Endodermal cell (in vitro differentiated cells): ENCODE measurements at regions not wholly inside any gene's neighbourhood (a gene's known extent, or its start where the extent isn't known, plus 50 kb on each side); places are given as distances from the start of the nearest gene placed in this dataset.

Experiments used
- DNase-seq: peaks from one replicate; pipeline ENCODE4 v3.0.0-alpha.2; 2017
- H3K27ac ChIP-seq: 2 replicates; pipeline ENCODE4 v1.5.1; 2013; ENCODE audit warnings: mild to moderate bottlenecking, low read depth, low read length, moderate library complexity
- H3K27me3 ChIP-seq: 2 replicates; pipeline ENCODE4 v1.6.1; 2013; ENCODE audit warnings: mild to moderate bottlenecking, low read length, moderate library complexity; ENCODE audit not compliant: insufficient read depth, control insufficient read depth, poor library complexity, severe bottlenecking
- H3K36me3 ChIP-seq: 2 replicates; pipeline ENCODE4 v1.7.0; 2013; ENCODE audit warnings: mild to moderate bottlenecking, low read length, moderate library complexity; ENCODE audit not compliant: control insufficient read depth, insufficient read depth
- H3K4me1 ChIP-seq: one replicate; pipeline ENCODE4 v1.7.0; 2013; ENCODE audit warnings: low read length; ENCODE audit not compliant: control insufficient read depth, insufficient read depth
- H3K4me3 ChIP-seq: 2 replicates; pipeline ENCODE4 v1.5.1; 2013; ENCODE audit warnings: mild to moderate bottlenecking, low read length, moderate library complexity
- H3K9ac ChIP-seq: 2 replicates; pipeline ENCODE4 v1.6.1; 2013; ENCODE audit warnings: mild to moderate bottlenecking, low read length, moderate library complexity; ENCODE audit not compliant: poor library complexity, severe bottlenecking; ENCODE audit errors: extremely low read depth
- H3K9me3 ChIP-seq: 2 replicates; pipeline ENCODE4 v1.6.1; 2013; ENCODE audit warnings: mild to moderate bottlenecking, low read length, moderate library complexity; ENCODE audit not compliant: control insufficient read depth
- H3K27ac Mint-ChIP-seq: 2 replicates; pipeline ENCODE4 v1.8.0; 2020; ENCODE audit warnings: mixed read lengths
- H3K27me3 Mint-ChIP-seq: 2 replicates; pipeline ENCODE4 v1.8.0; 2021; ENCODE audit warnings: mild to moderate bottlenecking, mixed read lengths; ENCODE audit not compliant: insufficient read depth
- H3K36me3 Mint-ChIP-seq: 2 replicates; pipeline ENCODE4 v1.8.0; 2020; ENCODE audit warnings: low read depth, mixed read lengths
- H3K4me1 Mint-ChIP-seq: 2 replicates; pipeline ENCODE4 v1.8.0; 2020; ENCODE audit warnings: mixed read lengths
- H3K4me3 Mint-ChIP-seq: 2 replicates; pipeline ENCODE4 v1.8.0; 2020; ENCODE audit warnings: mild to moderate bottlenecking, moderate library complexity, mixed read lengths
- H3K9me3 Mint-ChIP-seq: 2 replicates; pipeline ENCODE4 v1.8.0; 2020; ENCODE audit warnings: mild to moderate bottlenecking, mixed read lengths
- CTCF ChIP-seq: fragments of 200-600 bp; sonication (generic); conservative IDR thresholded peaks from 2 replicates; pipeline ENCODE4 v1.5.0; 2021; ENCODE audit warnings: antibody characterized with exemption, mild to moderate bottlenecking
- WGBS, 2 experiments: methylation state at CpG; one replicate each; pipeline versions ENCODE4 v1.1.5 to v1.1.7; 2013; ENCODE audit warnings: missing lambda C conversion rate in 2 of 2, mixed read lengths in 1 of 2; ENCODE audit not compliant: insufficient coverage in 1 of 2, insufficient read length in 1 of 2; 5-methylcytosine and 5-hydroxymethylcytosine counted together

GRCh38 chr4:149280806-149281205, 534.8 kb downstream of the IQCM start:
- H3K4me3 ChIP-seq = no peak overlapping the region
- WGBS, 2 experiments = 87% methylated on average over 2 of the region's 3 CpGs; no CpG with 5 or more reads in 1 of the 2 experiments
- H3K36me3 ChIP-seq = no peaks in the 10 kb centered on the region
- H3K9ac ChIP-seq = no peak overlapping the region
- H3K27ac ChIP-seq = no peak overlapping the region
- H3K27me3 Mint-ChIP-seq = no peaks in the 10 kb centered on the region
- H3K4me1 Mint-ChIP-seq = no peaks in the 10 kb centered on the region
- no peak for TF ChIP-seq CTCF
- no peaks in the 10 kb centered on the region for H3K4me1 ChIP-seq
- no peak overlapping the region for H3K27ac Mint-ChIP-seq
- no peaks in the 10 kb centered on the region for H3K9me3 ChIP-seq
- no peaks in the 10 kb centered on the region for H3K9me3 Mint-ChIP-seq
- no peaks in the 10 kb centered on the region for H3K27me3 ChIP-seq
- DNase-seq = no peak
- no peaks in the 10 kb centered on the region for H3K36me3 Mint-ChIP-seq
- no peak overlapping the region for H3K4me3 Mint-ChIP-seq

- Mint-ChIP-seq H3K4me3 (no peak overlapping the region), H3K4me1 (no peaks in the 10 kb centered on the region), H3K36me3 (no peaks in the 10 kb centered on the region), H3K9me3 (no peaks in the 10 kb centered on the region), H3K27me3 (no peaks in the 10 kb centered on the region), H3K27ac (no peak overlapping the region)
- Histone ChIP-seq H3K27me3 (no peaks in the 10 kb centered on the region), H3K36me3 (no peaks in the 10 kb centered on the region), H3K4me1 (no peaks in the 10 kb centered on the region), H3K9ac (no peak overlapping the region), H3K27ac (no peak overlapping the region), H3K9me3 (no peaks in the 10 kb centered on the region), H3K4me3 (no peak overlapping the region)
- no peak for DNase-seq
- WGBS, 2 experiments = 82 to 83% methylated on average over 3 to 4 of the region's 4 CpGs
- no peak for TF ChIP-seq CTCF
These were observed 535.9 kb downstream of the IQCM start for GRCh38 chr4:149279776-149280175.

DNA sequence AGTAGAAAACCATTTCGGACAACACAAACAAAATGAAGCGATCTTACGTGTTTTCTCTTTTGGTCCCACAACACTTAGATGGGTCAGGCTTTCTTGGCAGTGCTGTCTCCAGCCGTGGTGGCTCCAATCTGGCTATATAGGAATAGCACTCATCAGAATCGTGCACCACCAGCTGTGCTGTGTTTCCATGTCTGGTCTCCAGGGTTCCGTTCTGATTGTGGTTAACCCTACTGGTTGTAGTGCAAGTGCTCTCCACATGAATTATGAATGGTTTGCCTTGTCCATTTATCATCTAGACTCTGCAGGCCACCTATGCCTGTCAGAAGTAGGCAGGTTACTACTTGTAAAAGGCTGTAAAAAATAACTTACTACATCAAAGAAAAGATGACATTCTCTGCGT, 536.3 kb downstream of the IQCM start:
- Histone ChIP-seq H3K36me3 (no peaks in the 10 kb centered on the region), H3K4me1 (no peaks in the 10 kb centered on the region), H3K9ac (no peak overlapping the region), H3K27me3 (no peaks in the 10 kb centered on the region), H3K27ac (no peak overlapping the region), H3K4me3 (no peak overlapping the region), H3K9me3 (no peaks in the 10 kb centered on the region)
- no peak for TF ChIP-seq CTCF
- Mint-ChIP-seq H3K27ac (no peak overlapping the region), H3K36me3 (no peaks in the 10 kb centered on the region), H3K4me1 (no peaks in the 10 kb centered on the region), H3K27me3 (no peaks in the 10 kb centered on the region), H3K4me3 (no peak overlapping the region), H3K9me3 (no peaks in the 10 kb centered on the region)
- WGBS, 2 experiments = 87 to 93% methylated on average over 6 to 7 of the region's 7 CpGs
- no peak for DNase-seq
